Panc1 (cell line): ENCODE measurements at regions not wholly inside any gene's neighbourhood (a gene's known extent, or its start where the extent isn't known, plus 50 kb on each side); places are given as distances from the start of the nearest gene placed in this dataset.

Source experiments
- CTCF ChIP-seq: fragments of 450-650 bp; IDR thresholded peaks from 2 replicates; pipeline ENCODE4 v1.5.1; 2017; ENCODE audit warnings: mild to moderate bottlenecking
- POLR2AphosphoS5 ChIP-seq: IDR thresholded peaks from 2 replicates; pipeline ENCODE4 v1.6.1; 2012; ENCODE audit warnings: mild to moderate bottlenecking, low read depth, low read length, moderate library complexity
- REST ChIP-seq, 2 experiments: IDR thresholded peaks; 2 replicates each; pipeline ENCODE4 v1.6.1; 2011 to 2012; ENCODE audit warnings: low read depth in 2 of 2, control low read depth in 1 of 2, low read length in 1 of 2, mild to moderate bottlenecking in 1 of 2, moderate library complexity in 1 of 2; ENCODE audit not compliant: insufficient read depth in 1 of 2
- SIN3A ChIP-seq: IDR thresholded peaks from 2 replicates; pipeline ENCODE4 v1.6.1; 2012; ENCODE audit warnings: low read depth, mild to moderate bottlenecking, low read length, moderate library complexity, borderline replicate concordance; ENCODE audit not compliant: insufficient read depth
- TCF7L2 ChIP-seq: IDR thresholded peaks from 2 replicates; pipeline ENCODE4 v1.6.1; 2011; ENCODE audit warnings: mild to moderate bottlenecking, low read depth, low read length, inconsistent platforms

GRCh38 chr1:196029410-196029809 lies 578.8 kb downstream of the KCNT2 start:
- no peak for TF ChIP-seq CTCF
- no peak for TF ChIP-seq POLR2AphosphoS5
- TF ChIP-seq SIN3A: no peak
- no peak for TF ChIP-seq REST (IDR thresholded peaks at IDR 0.05; ENCODE audit: insufficient read depth in 1 of 2, low read depth in 2 of 2, low read length in 1 of 2)
- no peak for TF ChIP-seq TCF7L2
